Stimulated activated CD8-positive, alpha-beta memory T cell treated with anti-CD3 and anti-CD28 coated beads, Interleukin-7, amount 100 ng/mL, for 1 hour (primary cell): ENCODE measurements at regions not wholly inside any gene's neighbourhood (a gene's known extent, or its start where the extent isn't known, plus 50 kb on each side); places are given as distances from the start of the nearest gene placed in this dataset.

Experiments
- DNase-seq, 2 donors: peaks; one replicate each; pipeline ENCODE4 v3.0.0-alpha.2; 2020; ENCODE audit warnings: low read depth in 2 of 2

- DNase-seq, result no peak
Observed at GRCh38 chr3:107315141-107315540, 62.1 kb upstream of the CCDC54 start.

DNA sequence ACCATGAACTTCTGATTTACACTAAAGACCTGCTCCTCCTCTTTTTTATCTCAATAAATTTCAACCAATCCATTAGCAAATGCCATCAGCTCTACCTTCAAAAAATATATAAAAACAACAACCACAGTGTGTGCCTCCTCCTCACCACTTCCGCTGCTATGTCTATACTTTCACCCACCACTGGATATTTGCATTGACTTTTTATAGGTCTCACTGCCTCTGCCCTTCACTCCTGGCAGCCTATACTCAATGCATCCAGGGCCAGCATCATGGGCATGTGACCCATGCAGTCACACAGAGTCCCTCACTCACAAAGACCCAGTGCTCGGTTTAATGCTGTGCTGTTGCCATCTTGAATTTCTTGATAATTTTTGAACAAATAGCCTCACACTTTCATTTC lies 53.5 kb upstream of the CCDC54 start:
- DNase-seq, result no peak

GRCh38 chr3:107325446-107325845 lies 51.8 kb upstream of the CCDC54 start:
- no peak for DNase-seq
